CD4-positive, alpha-beta T cell treated with Interleukin-17A for 1 hour (primary cell): ENCODE measurements at regions not wholly inside any gene's neighbourhood (a gene's known extent, or its start where the extent isn't known, plus 50 kb on each side); places are given as distances from the start of the nearest gene placed in this dataset.

Experiments
- DNase-seq: peaks from one replicate; pipeline ENCODE4 v3.0.0-alpha.2; 2020

DNA sequence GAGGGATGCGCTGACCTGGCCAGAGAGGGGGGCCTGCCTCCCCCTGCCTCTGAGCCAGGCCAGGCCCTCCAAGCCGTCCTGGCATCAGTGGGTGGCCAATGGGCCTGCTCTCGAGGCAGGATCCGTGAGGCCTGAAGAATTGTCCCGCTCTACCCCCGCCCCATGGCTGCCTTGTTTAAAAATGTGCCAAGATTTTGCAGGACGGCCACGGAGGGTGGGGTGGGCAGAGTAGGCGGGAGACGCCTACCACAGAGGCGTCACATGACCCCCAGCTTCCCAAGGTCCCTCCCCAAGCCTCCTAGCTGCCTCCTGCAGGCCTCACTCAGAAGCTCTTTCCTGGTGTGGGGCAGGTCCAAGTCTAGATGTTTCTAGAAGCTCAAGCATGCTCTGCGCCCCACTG, 69.5 kb downstream of the ENGASE start:
- no peak for DNase-seq

DNA sequence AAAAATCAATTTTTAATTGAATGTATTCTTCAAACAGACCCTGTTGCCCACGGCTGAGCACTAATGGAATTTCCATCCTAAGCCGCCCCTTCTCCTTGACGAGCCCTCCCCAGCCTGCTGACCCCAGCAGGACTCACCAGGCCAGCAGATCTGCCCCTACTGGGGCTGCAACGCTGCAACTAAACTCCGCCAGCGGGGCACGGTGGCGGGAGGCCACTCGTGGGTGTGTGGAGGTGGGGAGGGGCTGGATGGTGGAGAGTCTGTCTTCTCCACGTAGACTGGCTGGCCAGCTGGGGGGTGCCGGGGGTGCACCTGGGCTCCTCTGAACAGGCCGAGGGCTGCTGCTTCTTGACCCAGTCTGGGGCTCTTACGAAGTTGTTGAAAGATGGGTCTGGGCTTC, 67.8 kb downstream of the ENGASE start:
- no peak for DNase-seq

DNA sequence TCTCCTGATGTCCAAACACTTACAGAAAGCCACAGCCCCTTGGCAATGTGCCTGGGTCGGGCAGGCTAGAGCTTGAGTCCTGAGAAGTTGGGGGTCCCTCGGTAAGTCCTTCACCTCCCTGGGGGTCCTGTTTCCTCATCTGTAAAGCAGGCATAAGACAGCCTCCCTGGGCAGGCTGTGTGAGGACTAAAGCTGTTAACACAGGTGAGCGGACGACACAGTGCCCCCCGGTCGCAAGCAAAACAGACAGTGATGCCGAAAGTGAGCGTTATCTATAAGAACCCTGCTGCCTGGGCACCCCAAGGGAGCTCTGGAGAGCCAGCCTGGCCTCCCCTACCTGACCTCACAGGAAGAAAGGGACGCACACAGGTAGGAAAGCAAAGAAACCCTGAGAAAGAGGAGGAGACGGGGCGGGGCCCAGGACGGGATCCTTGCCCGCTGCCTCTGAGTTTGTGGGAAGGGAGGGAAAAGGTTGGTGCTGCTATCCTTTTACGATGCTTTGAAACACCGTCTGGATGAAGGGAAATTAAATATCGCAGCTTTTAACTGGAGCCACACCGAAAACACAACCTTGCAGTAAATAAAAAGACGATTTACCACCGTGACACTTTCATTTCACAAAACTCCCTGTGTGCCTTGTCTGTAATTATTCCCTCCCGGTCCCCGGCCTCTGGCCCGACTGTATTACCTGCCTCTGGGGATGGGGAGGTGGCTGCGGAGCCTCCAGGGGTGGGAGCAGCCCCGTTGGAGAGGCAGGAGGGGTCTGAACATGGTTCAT, 67.1 kb downstream of the ENGASE start:
- no peak for DNase-seq

DNA sequence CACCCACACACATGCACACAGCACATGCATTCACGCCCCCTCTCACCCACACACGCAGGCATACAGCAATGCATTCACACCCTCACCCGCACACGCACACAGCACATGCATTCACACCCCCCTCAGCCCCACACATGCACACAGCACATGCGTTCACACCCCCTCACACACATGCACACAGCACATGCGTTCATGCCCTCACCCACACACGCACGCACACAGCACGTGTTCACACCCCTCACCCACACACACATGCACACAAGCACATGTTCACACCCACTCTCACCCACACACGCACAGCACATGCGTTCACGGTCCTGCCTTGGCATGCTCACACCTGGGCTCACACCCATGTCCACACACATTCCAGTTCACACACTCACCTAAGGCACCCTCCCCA, 64.2 kb downstream of the ENGASE start:
- no peak for DNase-seq

DNA sequence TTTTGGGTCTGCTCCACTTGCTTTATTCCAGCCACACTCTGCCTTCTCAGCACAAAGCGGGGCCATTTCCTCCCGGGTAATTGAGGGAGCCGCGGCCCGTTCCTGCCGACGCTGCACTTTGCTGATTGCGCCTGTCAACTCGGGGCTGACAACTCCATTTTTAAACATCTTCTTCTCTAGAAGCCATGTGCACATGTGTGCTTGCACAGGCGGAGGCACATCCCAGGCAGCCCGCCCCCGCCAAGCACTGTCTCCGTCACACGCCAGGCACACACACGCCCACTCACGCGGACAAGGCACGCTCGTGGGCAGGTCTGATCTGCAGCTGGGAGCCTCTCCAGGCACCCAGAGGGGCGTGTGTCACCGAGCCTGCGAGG, 63.2 kb downstream of the ENGASE start:
- no peak for DNase-seq

DNA sequence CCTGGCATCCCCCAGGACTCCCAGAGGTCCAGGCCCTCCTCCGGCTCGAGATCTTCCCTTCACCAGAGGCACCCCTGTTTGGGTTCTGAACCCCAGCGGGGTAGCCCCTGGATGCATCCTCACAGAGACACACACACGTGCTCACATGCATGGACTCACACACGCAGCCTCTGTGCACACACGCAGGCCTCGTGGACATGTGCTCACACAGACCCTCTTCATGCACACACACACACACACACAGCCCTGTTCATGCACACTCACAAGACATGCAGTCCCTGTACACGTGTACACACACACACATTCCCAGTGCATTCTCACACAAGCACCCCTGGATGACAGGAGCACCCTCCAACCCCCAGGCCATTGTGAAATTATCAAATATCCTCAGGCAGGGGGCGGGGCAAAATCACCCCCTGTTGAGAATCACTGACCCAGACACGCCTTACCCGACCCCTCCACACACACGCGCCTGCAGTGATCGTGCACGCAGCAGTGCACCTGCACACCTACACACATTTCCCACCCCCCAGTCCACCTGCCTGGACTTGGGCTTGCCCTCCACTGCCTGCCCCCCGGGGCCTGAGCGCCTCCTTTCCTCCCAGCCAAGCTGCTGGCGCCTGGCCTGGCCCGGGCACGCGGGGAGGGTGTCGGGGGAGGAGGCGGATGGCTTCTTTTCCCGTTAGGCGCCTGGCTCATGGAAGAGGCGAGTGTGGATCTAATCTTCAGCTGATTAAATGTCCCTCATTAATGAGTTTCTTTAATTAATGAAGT, 62.6 kb downstream of the ENGASE start:
- DNase-seq, result no peak

DNA sequence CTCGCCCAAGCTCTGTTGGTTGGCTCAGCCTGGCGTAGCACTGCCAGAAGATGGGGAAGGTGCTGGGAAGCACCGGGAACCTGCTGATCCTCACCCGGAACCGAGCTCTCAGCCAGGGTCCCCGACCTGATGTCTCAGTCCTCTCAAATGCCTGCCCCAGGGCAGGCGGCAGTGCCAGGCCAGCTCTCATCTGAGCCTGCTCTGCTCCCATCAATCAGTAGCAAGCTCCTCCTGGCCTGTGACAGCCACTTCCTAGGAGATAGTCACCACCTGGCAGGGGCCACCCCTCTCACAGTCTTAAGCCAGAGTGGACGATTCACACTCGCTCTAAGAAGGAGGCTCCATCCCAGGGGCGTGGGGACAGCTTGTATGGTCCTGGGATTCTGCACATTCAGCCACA, 62.0 kb downstream of the ENGASE start:
- DNase-seq, result no peak
